HG02885 (cell line): ENCODE measurements at regions not wholly inside any gene's neighbourhood (a gene's known extent, or its start where the extent isn't known, plus 50 kb on each side); places are given as distances from the start of the nearest gene placed in this dataset.
"Not testable (repeated sequence)": the region's sequence is repeated elsewhere in the genome, so short reads cannot be mapped to it uniquely, and the experiment has no call there.

Experiments used
- ATAC-seq: cut with Tn5 transposase; IDR thresholded peaks from one replicate; pipeline ENCODE4 v1.9.1; 2021; ENCODE audit warnings: mild to moderate bottlenecking; ENCODE audit not compliant: unreplicated experiment, poor library complexity

- ATAC-seq: no peak
Observed at GRCh38 chr17:71869293-71869692, 251.5 kb upstream of the SOX9 start.

GRCh38 chr17:71869841-71870545 lies 250.8 kb upstream of the SOX9 start:
- ATAC-seq: no peak

GRCh38 chr17:71870546-71870862 lies 250.3 kb upstream of the SOX9 start:
- ATAC-seq: no peak

GRCh38 chr17:71872843-71873485 lies 247.9 kb upstream of the SOX9 start:
- ATAC-seq: no peak

- not testable (repeated sequence) for ATAC-seq
Observed at GRCh38 chr17:71874773-71875172, 246.0 kb upstream of the SOX9 start.

- ATAC-seq: no peak
Observed at GRCh38 chr17:71878271-71878670, 242.5 kb upstream of the SOX9 start.

- no peak for ATAC-seq
Observed at GRCh38 chr17:71878998-71879397, 241.8 kb upstream of the SOX9 start.

- no peak for ATAC-seq
Observed at GRCh38 chr17:71881041-71881440, 239.8 kb upstream of the SOX9 start.

- ATAC-seq: no peak
Observed at GRCh38 chr17:71881581-71881980, 239.2 kb upstream of the SOX9 start.

- ATAC-seq: no peak
Observed at GRCh38 chr17:71883258-71883657, 237.6 kb upstream of the SOX9 start.

- ATAC-seq: no peak
Observed at GRCh38 chr17:71883845-71884244, 237.0 kb upstream of the SOX9 start.

- no peak for ATAC-seq
Observed at GRCh38 chr17:71885662-71886061, 235.2 kb upstream of the SOX9 start.

GRCh38 chr17:71899317-71899716 lies 221.5 kb upstream of the SOX9 start:
- ATAC-seq: no peak

GRCh38 chr17:71900621-71901229 lies 220.1 kb upstream of the SOX9 start:
- no peak for ATAC-seq

GRCh38 chr17:71902894-71903506 lies 217.8 kb upstream of the SOX9 start:
- no peak for ATAC-seq

- ATAC-seq: no peak
Observed at GRCh38 chr17:71905376-71906031, 215.3 kb upstream of the SOX9 start.

GRCh38 chr17:71909155-71909554 lies 211.7 kb upstream of the SOX9 start:
- no peak for ATAC-seq

- ATAC-seq: no peak
Observed at GRCh38 chr17:71910002-71910401, 210.8 kb upstream of the SOX9 start.

- ATAC-seq: no peak
Observed at GRCh38 chr17:71914042-71914441, 206.8 kb upstream of the SOX9 start.

- ATAC-seq: no peak
Observed at GRCh38 chr17:71914812-71915211, 206.0 kb upstream of the SOX9 start.

GRCh38 chr17:71917715-71918114 lies 203.1 kb upstream of the SOX9 start:
- no peak for ATAC-seq
